ENCODE measurements at regions not wholly inside any gene's neighbourhood (a gene's known extent, or its start where the extent isn't known, plus 50 kb on each side); places are given as distances from the start of the nearest gene placed in this dataset.
"Not testable (repeated sequence)": the region's sequence is repeated elsewhere in the genome, so short reads cannot be mapped to it uniquely, and the experiment has no call there.

- DNase-seq, result no peak
Observed at GRCh38 chr1:220942278-220942677, 63.0 kb downstream of the HLX start.

GRCh38 chr1:220942914-220943313 is 63.7 kb downstream of the HLX start:
- not testable (repeated sequence) for DNase-seq

- DNase-seq, result no peak
Observed at GRCh38 chr1:220943319-220943996, 64.2 kb downstream of the HLX start.

DNA sequence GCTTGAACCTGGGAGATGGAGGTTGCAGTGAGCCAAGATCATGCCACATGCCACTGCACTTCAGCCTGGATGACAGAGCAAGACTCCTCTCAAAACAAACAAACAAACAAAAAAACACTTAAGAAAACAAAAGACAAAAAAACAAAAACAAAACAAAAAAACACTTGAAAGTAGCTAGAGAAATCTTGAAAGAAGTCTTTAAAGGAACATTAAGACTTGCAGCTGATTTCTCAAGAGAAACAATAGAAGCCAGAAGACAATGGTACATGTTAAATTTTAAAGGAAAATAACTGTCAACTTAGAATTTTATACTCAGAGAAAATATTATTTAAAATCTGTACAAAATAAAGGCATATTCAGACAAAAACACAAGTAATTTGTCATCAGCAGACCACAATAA is 71.3 kb downstream of the HLX start:
- DNase-seq, result no peak

- no peak for DNase-seq
Observed at GRCh38 chr1:220952961-220953643, 73.9 kb downstream of the HLX start.

- DNase-seq, result no peak
Observed at GRCh38 chr1:220954321-220955075, 75.3 kb downstream of the HLX start.

DNA sequence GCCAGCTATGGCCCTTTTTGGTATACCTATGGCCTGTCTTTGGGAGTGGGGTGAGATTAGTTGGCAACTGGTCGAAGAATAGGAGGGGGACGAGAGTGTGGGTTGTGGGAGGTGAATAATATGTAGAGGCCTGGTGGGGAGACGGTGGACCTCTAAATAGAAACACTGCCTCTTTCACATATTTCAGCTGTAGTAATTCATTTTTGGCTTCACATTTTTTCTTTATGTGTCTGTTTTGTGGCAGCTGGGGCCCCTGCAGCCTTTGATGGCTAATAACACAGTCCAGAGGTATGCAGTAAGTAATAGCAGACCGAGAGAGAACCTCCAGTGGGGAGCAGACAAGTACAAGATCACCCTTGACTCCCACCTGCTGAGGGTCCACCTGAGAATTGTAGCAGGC is 75.9 kb downstream of the HLX start:
- DNase-seq, result no peak

- DNase-seq, result no peak
Observed at GRCh38 chr1:220956501-220957232, 77.4 kb downstream of the HLX start.

DNA sequence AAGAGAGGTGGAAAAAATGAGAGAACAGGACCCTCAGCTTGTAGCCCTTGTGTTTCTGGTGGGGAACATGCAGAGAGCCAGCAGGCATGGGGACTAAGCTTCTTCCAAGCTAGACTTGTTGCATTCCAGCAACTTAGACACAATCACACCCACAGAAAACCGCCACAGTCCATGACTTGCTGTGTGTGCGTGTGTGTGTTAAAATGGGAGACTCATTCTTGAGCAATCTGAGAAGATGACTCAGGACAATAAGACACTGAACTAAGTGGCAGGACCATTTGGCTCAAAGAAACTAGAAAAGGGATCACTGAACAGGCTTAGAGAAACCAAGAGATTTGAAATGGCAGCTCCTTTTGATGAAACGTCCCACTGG is 78.0 kb downstream of the HLX start:
- DNase-seq, result no peak

DNA sequence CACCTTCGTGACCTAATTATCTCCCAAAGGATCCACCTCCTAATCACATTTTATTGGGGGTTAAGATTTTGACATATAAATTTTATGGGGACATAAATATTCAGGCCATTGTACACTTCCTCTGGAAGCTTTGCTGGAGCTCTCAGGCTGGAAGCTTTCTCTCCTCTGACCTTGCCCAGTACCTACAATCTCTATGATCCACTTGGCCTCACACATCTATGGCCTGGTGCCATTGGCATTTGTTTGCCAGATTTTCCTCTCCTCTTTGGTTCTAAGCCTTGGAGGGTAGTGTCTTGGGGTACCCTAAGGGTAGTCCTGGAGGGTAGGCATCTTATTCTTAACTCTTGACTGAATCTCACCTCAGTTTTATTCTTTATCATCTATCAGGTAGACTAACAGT is 79.0 kb downstream of the HLX start:
- DNase-seq, result no peak

GRCh38 chr1:220962031-220962751 is 82.9 kb downstream of the HLX start:
- DNase-seq, result no peak

DNA sequence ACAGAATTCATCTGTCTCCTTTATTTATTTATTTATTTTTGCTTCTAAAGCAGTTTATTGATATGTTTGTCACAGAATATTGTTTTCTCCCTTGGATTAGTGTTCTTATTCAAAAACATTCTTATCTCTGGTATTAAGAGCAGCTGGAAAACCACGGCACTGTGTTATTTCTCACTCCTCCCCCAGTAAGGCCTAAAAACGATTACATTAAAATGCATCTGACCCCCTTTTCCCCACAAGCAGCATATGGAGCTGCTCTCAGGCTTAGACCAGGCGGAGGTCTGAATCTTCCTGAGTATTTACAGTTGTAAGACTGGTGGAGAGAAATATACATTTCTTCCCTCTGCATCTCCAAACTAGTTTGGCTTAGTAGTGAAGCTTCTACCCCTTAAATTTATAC is 86.8 kb downstream of the HLX start:
- DNase-seq, result no peak

DNA sequence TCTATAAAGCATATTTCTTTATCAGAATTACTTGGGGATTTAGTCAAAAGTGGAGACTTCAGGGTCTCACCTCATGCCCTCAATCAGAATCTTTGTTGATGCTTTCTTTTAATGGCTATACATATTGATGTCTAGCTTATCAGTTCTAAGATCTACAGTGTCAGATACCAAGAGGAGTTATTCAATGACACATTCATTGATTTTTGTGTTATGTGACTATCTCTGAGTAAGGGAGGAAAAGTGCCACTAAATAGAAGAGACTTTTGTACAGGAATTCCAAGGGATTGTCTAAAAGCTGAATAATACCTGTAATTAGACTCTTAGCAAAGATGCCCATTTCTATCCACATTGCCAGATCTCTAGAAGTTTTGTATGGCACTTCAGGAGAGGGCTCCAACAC is 87.2 kb downstream of the HLX start:
- no peak for DNase-seq

DNA sequence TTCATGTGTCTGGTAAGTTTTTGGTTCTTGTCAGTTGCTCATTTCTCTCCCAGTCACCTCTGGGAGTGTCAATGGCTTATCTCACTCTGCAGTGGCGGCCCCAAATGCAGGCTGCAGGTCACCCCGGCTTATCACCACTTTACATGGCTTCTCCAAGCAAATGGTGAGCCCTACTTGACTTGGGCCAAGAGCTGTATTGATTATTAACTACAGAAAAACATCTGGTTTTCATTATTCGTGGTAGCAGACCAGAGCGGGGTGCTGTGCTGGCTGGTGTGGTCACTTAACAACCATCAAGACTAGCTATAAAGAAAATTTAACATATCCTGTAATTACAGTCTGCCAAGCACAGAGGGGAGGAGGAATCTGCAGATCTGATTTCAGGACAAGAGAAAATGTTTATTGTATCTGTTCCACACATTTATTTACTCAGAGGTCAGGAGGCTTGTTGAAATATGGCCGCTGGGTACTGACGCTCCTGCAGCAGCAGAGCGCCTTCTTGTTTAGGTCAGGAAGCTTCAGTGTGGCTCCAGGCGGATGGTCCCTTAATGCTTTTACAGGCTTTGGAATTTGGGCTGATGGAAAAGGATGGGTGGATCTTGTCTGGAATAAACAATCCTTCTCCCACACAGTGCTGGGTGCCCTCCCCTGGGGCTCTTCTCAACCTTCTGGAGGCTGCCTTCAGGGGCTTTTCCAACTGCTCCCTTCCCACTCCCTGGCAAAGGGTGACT is 87.8 kb downstream of the HLX start:
- no peak for DNase-seq

DNA sequence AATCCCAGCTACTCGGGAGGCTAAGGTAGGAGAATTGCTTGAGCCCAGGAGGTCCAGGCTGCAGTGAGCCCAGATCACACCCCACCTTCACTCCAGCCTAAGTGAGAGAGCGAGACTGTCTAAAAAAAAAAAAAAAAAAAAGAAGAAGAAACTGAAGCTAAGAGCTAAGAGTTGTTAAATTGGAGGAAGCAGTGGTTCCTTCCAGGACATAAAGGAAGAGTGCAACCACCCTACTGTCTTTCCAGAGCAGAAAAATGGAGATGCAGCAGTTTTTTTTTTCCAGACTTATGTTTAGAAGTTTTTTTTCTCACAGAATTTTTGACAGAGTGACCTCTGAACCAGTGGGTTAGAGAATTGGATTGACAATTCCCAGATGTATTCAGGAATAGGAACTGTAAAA is 88.7 kb downstream of the HLX start:
- no peak for DNase-seq

DNA sequence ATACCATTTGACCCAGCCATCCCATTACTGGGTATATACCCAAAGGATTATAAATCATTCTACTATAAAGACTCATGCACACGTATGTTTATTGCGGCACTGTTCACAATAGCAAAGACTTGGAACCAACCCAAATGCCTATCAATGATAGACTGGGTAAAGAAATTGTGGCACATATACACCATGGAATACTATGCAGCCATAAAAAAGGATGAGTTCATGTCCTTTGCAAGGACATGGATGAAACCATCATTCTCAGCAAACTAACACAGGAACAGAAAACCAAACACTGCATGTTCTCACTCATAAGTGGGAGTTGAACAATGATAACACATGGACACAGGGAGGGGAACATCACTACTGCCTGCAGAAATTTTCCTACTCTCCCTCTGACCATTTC is 90.0 kb downstream of the HLX start:
- DNase-seq, result not testable (repeated sequence)

GRCh38 chr1:220970311-220970710 is 91.1 kb downstream of the HLX start:
- DNase-seq, result no peak

DNA sequence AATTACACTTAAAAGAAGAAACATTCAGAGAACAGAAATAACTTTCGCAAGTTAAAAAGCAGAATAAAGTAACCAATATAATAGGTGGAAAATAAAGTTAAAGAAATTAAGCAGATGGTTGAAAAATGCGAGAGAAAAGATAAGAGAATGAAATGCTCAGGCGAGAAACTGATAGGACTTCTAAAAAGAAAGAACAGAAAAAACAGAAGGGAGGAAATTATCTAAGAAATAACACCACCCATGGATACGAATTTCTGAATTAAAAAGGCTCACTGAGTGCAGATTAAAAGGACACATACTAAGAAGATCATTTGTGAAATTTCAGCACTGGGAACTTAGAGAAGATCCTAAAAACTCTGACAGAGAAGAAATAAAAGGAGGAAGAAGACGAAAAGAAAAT is 92.0 kb downstream of the HLX start:
- no peak for DNase-seq

GRCh38 chr1:220974431-220974830 is 95.2 kb downstream of the HLX start:
- no peak for DNase-seq

GRCh38 chr1:220976390-220976789 is 97.1 kb downstream of the HLX start:
- no peak for DNase-seq

- no peak for DNase-seq
Observed at GRCh38 chr1:220979371-220979770, 100.1 kb downstream of the HLX start.

DNA sequence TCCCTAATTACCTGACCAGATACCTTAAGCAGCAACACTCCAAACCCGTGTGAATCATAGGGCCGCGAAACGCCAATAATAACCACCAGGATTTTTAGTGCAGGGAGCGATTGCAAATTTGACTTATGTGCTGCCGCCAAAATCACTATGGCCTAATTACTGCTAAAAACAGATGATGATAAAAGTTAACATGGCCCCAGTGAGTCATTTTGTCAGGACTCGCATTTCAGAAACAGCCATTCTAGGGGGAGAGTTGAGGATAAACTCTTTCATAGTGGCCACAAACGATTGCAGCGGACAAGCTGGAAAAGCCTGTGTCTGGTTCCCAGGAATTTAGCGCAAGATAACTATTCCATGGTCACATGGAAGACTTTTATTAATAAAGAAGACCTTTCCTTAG is 103.4 kb downstream of the HLX start:
- DNase-seq, result no peak

All from CD4-positive, alpha-beta T cell treated with Interleukin-21 for 1 hour (primary cell).